ENCODE measurements at regions not wholly inside any gene's neighbourhood (a gene's known extent, or its start where the extent isn't known, plus 50 kb on each side); places are given as distances from the start of the nearest gene placed in this dataset.

- Histone ChIP-seq H3K36me3 (ENCODE audit: insufficient read depth, insufficient read length, low read length) (no peaks in the 10 kb centered on the region), H3K27me3 (ENCODE audit: insufficient read depth, insufficient read length) (no peaks in the 10 kb centered on the region), H3K9ac (ENCODE audit: insufficient read length, low read depth) (no peak overlapping the region), H3K4me3 (ENCODE audit: insufficient read length, low read depth) (no peak overlapping the region), H3K4me1 (ENCODE audit: insufficient read depth, insufficient read length) (no peaks in the 10 kb centered on the region), H3K9me3 (ENCODE audit: insufficient read depth, low read length) (no peaks in the 10 kb centered on the region)
- no peak for TF ChIP-seq YY1 (IDR thresholded peaks at IDR 0.05; ENCODE audit: insufficient read depth, insufficient read length)
- TF ChIP-seq ZNF274 (IDR thresholded peaks at IDR 0.05; ENCODE audit: low read depth, low read length), result no peak
- TF ChIP-seq SUZ12 (IDR thresholded peaks at IDR 0.05; ENCODE audit: extremely low read depth, insufficient read depth, insufficient read length), result no peak
- DNase-seq (ENCODE audit: low read depth, low spot score), result no peak
Measured at GRCh38 chr2:22826703-22827102, 558.3 kb upstream of the KLHL29 start.

- Histone ChIP-seq H3K4me3 (ENCODE audit: insufficient read length, low read depth) (no peak overlapping the region), H3K4me1 (ENCODE audit: insufficient read depth, insufficient read length) (no peaks in the 10 kb centered on the region), H3K36me3 (ENCODE audit: insufficient read depth, insufficient read length, low read length) (no peaks in the 10 kb centered on the region), H3K9me3 (ENCODE audit: insufficient read depth, low read length) (no peaks in the 10 kb centered on the region), H3K9ac (ENCODE audit: insufficient read length, low read depth) (no peak overlapping the region), H3K27me3 (ENCODE audit: insufficient read depth, insufficient read length) (no peaks in the 10 kb centered on the region)
- no peak for DNase-seq (ENCODE audit: low read depth, low spot score)
- TF ChIP-seq SUZ12 (IDR thresholded peaks at IDR 0.05; ENCODE audit: extremely low read depth, insufficient read depth, insufficient read length), result no peak
- no peak for TF ChIP-seq YY1 (IDR thresholded peaks at IDR 0.05; ENCODE audit: insufficient read depth, insufficient read length)
- TF ChIP-seq ZNF274 (IDR thresholded peaks at IDR 0.05; ENCODE audit: low read depth, low read length), result no peak
Measured at GRCh38 chr2:22829791-22830190, 555.2 kb upstream of the KLHL29 start.

GRCh38 chr2:22832196-22832595, 552.8 kb upstream of the KLHL29 start:
- DNase-seq (ENCODE audit: low read depth, low spot score), result no peak
- no peak for TF ChIP-seq SUZ12 (IDR thresholded peaks at IDR 0.05; ENCODE audit: extremely low read depth, insufficient read depth, insufficient read length)
- no peak for TF ChIP-seq YY1 (IDR thresholded peaks at IDR 0.05; ENCODE audit: insufficient read depth, insufficient read length)
- TF ChIP-seq ZNF274 (IDR thresholded peaks at IDR 0.05; ENCODE audit: low read depth, low read length), result no peak
- Histone ChIP-seq H3K36me3 (ENCODE audit: insufficient read depth, insufficient read length, low read length) (no peaks in the 10 kb centered on the region), H3K27me3 (ENCODE audit: insufficient read depth, insufficient read length) (no peaks in the 10 kb centered on the region), H3K4me1 (ENCODE audit: insufficient read depth, insufficient read length) (no peaks in the 10 kb centered on the region), H3K9ac (ENCODE audit: insufficient read length, low read depth) (no peak overlapping the region), H3K9me3 (ENCODE audit: insufficient read depth, low read length) (no peaks in the 10 kb centered on the region), H3K4me3 (ENCODE audit: insufficient read length, low read depth) (no peak overlapping the region)

GRCh38 chr2:22838461-22838860, 546.5 kb upstream of the KLHL29 start:
- no peak for DNase-seq (ENCODE audit: low read depth, low spot score)
- no peaks in the 10 kb centered on the region for H3K27me3 ChIP-seq (ENCODE audit: insufficient read depth, insufficient read length)
- TF ChIP-seq SUZ12 (IDR thresholded peaks at IDR 0.05; ENCODE audit: extremely low read depth, insufficient read depth, insufficient read length) (no peak), ZNF274 (IDR thresholded peaks at IDR 0.05; ENCODE audit: low read depth, low read length) (no peak), YY1 (IDR thresholded peaks at IDR 0.05; ENCODE audit: insufficient read depth, insufficient read length) (no peak)
- no peaks in the 10 kb centered on the region for H3K9me3 ChIP-seq (ENCODE audit: insufficient read depth, low read length)
- H3K9ac ChIP-seq (ENCODE audit: insufficient read length, low read depth), result no peak overlapping the region
- no peaks in the 10 kb centered on the region for H3K4me1 ChIP-seq (ENCODE audit: insufficient read depth, insufficient read length)
- no peak overlapping the region for H3K4me3 ChIP-seq (ENCODE audit: insufficient read length, low read depth)
- H3K36me3 ChIP-seq (ENCODE audit: insufficient read depth, insufficient read length, low read length), result no peaks in the 10 kb centered on the region

- no peak overlapping the region for H3K4me3 ChIP-seq (ENCODE audit: insufficient read length, low read depth)
- TF ChIP-seq ZNF274 (IDR thresholded peaks at IDR 0.05; ENCODE audit: low read depth, low read length) (no peak), YY1 (IDR thresholded peaks at IDR 0.05; ENCODE audit: insufficient read depth, insufficient read length) (no peak), SUZ12 (IDR thresholded peaks at IDR 0.05; ENCODE audit: extremely low read depth, insufficient read depth, insufficient read length) (no peak)
- no peaks in the 10 kb centered on the region for H3K9me3 ChIP-seq (ENCODE audit: insufficient read depth, low read length)
- DNase-seq (ENCODE audit: low read depth, low spot score), result no peak
- no peaks in the 10 kb centered on the region for H3K36me3 ChIP-seq (ENCODE audit: insufficient read depth, insufficient read length, low read length)
- H3K9ac ChIP-seq (ENCODE audit: insufficient read length, low read depth), result no peak overlapping the region
- H3K27me3 ChIP-seq (ENCODE audit: insufficient read depth, insufficient read length), result no peaks in the 10 kb centered on the region
- no peaks in the 10 kb centered on the region for H3K4me1 ChIP-seq (ENCODE audit: insufficient read depth, insufficient read length)
Measured at GRCh38 chr2:22842205-22842869, 542.6 kb upstream of the KLHL29 start.

GRCh38 chr2:22843919-22844537, 541.0 kb upstream of the KLHL29 start:
- no peak for DNase-seq (ENCODE audit: low read depth, low spot score)
- Histone ChIP-seq H3K36me3 (ENCODE audit: insufficient read depth, insufficient read length, low read length) (no peaks in the 10 kb centered on the region), H3K27me3 (ENCODE audit: insufficient read depth, insufficient read length) (no peaks in the 10 kb centered on the region), H3K9me3 (ENCODE audit: insufficient read depth, low read length) (no peaks in the 10 kb centered on the region), H3K9ac (ENCODE audit: insufficient read length, low read depth) (no peak overlapping the region), H3K4me3 (ENCODE audit: insufficient read length, low read depth) (no peak overlapping the region), H3K4me1 (ENCODE audit: insufficient read depth, insufficient read length) (no peaks in the 10 kb centered on the region)
- TF ChIP-seq YY1 (IDR thresholded peaks at IDR 0.05; ENCODE audit: insufficient read depth, insufficient read length), result no peak

GRCh38 chr2:22850310-22850709, 534.7 kb upstream of the KLHL29 start:
- Histone ChIP-seq H3K36me3 (ENCODE audit: insufficient read depth, insufficient read length, low read length) (no peaks in the 10 kb centered on the region), H3K9me3 (ENCODE audit: insufficient read depth, low read length) (0 out of 2 replicates have a peak, but pooled peaks cover 7% of the 10 kb centered on the region), H3K4me1 (ENCODE audit: insufficient read depth, insufficient read length) (no peaks in the 10 kb centered on the region), H3K27me3 (ENCODE audit: insufficient read depth, insufficient read length) (no peaks in the 10 kb centered on the region), H3K4me3 (ENCODE audit: insufficient read length, low read depth) (no peak overlapping the region), H3K9ac (ENCODE audit: insufficient read length, low read depth) (no peak overlapping the region)
- DNase-seq (ENCODE audit: low read depth, low spot score), result no peak
- TF ChIP-seq YY1 (IDR thresholded peaks at IDR 0.05; ENCODE audit: insufficient read depth, insufficient read length), result no peak
- no peak for TF ChIP-seq SUZ12 (IDR thresholded peaks at IDR 0.05; ENCODE audit: extremely low read depth, insufficient read depth, insufficient read length)
- TF ChIP-seq ZNF274 (IDR thresholded peaks at IDR 0.05; ENCODE audit: low read depth, low read length), result no peak
